ENCODE measurements at regions not wholly inside any gene's neighbourhood (a gene's known extent, or its start where the extent isn't known, plus 50 kb on each side); places are given as distances from the start of the nearest gene placed in this dataset.

DNA sequence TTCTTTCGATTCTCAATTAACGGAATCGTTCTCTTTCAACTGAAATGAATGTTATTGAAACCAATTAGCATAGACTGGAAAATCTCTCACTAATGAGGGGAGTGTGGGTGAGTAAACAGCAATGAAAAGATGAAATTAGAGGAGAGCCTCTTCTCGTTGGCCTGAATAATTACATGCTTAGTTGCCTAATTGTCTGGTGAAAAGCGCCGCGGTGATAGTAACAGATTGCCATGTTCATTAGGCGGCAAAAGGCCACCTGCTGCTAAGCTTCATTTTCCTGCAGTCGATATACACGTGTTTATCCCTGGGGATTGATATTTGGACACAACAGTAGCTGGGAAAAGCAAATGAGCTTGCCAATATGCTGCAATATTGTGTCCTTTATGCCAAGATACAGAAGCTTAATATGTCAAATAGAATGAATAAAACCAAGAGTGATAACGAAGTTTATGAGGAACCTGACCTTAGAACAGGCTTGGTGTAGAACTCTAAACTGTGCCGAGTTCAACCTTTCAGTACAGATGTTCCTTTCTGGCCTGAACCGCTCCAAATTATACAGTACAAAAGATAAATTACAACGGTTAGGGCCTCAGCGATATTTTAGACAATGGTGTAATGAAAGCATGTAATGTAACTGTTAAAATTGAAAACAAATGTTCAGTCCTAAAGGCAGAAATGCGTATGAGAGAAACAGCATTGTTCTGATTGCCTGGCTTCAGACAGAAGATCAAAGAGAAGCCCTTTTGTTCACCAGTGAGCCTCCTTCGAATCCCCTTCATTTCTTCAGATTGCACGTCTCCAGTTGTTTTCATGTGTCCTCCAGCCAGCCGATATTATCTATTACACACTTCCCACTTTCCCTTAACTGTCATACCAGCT is 185.2 kb downstream of the SHOX2 start:
- TF ChIP-seq, protein P1, sequence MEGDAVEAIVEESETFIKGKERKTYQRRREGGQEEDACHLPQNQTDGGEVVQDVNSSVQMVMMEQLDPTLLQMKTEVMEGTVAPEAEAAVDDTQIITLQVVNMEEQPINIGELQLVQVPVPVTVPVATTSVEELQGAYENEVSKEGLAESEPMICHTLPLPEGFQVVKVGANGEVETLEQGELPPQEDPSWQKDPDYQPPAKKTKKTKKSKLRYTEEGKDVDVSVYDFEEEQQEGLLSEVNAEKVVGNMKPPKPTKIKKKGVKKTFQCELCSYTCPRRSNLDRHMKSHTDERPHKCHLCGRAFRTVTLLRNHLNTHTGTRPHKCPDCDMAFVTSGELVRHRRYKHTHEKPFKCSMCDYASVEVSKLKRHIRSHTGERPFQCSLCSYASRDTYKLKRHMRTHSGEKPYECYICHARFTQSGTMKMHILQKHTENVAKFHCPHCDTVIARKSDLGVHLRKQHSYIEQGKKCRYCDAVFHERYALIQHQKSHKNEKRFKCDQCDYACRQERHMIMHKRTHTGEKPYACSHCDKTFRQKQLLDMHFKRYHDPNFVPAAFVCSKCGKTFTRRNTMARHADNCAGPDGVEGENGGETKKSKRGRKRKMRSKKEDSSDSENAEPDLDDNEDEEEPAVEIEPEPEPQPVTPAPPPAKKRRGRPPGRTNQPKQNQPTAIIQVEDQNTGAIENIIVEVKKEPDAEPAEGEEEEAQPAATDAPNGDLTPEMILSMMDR (IDR thresholded peaks at IDR 0.05; ENCODE audit: low read depth, low read length, poor library complexity, severe bottlenecking): no peak
- no peak for TF ChIP-seq EZH2phosphoT487 (IDR thresholded peaks at IDR 0.05; ENCODE audit: borderline replicate concordance, low read length)
